Osteocyte (in vitro differentiated cells): ENCODE measurements at regions not wholly inside any gene's neighbourhood (a gene's known extent, or its start where the extent isn't known, plus 50 kb on each side); places are given as distances from the start of the nearest gene placed in this dataset.

ENCODE experiments used
- DNase-seq: peaks from one replicate; pipeline ENCODE4 v3.0.0; 2021; ENCODE audit warnings: mixed read lengths; ENCODE audit not compliant: unreplicated experiment; ENCODE audit errors: extremely low spot score
- H3K27ac Mint-ChIP-seq: one replicate; pipeline ENCODE4 v1.8.0; 2021; ENCODE audit warnings: mild to moderate bottlenecking, mixed read lengths; ENCODE audit not compliant: unreplicated experiment
- H3K27me3 Mint-ChIP-seq: one replicate; pipeline ENCODE4 v1.8.0; 2021; ENCODE audit warnings: mixed read lengths; ENCODE audit not compliant: unreplicated experiment
- H3K36me3 Mint-ChIP-seq: one replicate; pipeline ENCODE4 v1.8.0; 2021; ENCODE audit warnings: mixed read lengths; ENCODE audit not compliant: unreplicated experiment
- H3K4me1 Mint-ChIP-seq: one replicate; pipeline ENCODE4 v1.8.0; 2021; ENCODE audit warnings: mixed read lengths; ENCODE audit not compliant: unreplicated experiment
- H3K4me3 Mint-ChIP-seq: one replicate; pipeline ENCODE4 v1.8.0; 2021; ENCODE audit warnings: mild to moderate bottlenecking, moderate library complexity, mixed read lengths; ENCODE audit not compliant: unreplicated experiment
- H3K9me3 Mint-ChIP-seq: one replicate; pipeline ENCODE4 v1.8.0; 2021; ENCODE audit warnings: mixed read lengths; ENCODE audit not compliant: unreplicated experiment
- CTCF ChIP-seq: fragments of 200-600 bp; sonication (generic); IDR thresholded peaks from 2 replicates; pipeline ENCODE4 v1.5.0; 2021; ENCODE audit warnings: antibody characterized with exemption, mild to moderate bottlenecking, moderate library complexity

DNA sequence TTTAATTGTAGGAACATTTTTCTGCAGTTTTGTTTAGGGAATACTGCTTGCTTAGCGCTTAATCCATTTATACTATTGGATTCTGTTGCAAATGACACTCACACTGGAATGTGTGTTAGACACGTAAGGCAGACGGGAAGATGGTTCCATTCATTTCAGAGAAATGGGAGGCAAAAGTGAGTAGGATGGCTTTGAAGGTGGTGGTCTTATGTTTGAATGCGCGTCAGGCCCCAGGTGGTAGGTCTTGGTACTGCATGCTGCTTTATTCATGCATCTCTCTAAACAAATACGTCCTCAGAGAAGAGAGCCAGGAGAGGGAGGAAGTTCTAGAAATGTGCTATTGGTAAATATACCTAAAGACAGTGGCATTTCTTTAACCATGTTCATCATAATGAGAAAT lies 997.6 kb upstream of the RBFOX1 start:
- Mint-ChIP-seq H3K4me1 (no peaks in the 10 kb centered on the region), H3K4me3 (no peak overlapping the region), H3K36me3 (no peaks in the 10 kb centered on the region), H3K9me3 (peaks cover 49% of the 10 kb centered on the region), H3K27ac (no peak overlapping the region), H3K27me3 (no peaks in the 10 kb centered on the region)
- no peak for DNase-seq
- TF ChIP-seq CTCF, result peak; percentile 29

- no peak for TF ChIP-seq CTCF
- DNase-seq, result no peak
- Mint-ChIP-seq H3K4me1 (no peaks in the 10 kb centered on the region), H3K9me3 (peaks cover 44% of the 10 kb centered on the region), H3K4me3 (no peak overlapping the region), H3K27me3 (no peaks in the 10 kb centered on the region), H3K36me3 (no peaks in the 10 kb centered on the region), H3K27ac (no peak overlapping the region)
Observed at GRCh38 chr16:6331770-6332169, 1000.9 kb upstream of the RBFOX1 start.

- no peaks in the 10 kb centered on the region for H3K4me1 Mint-ChIP-seq
- no peak overlapping the region for H3K4me3 Mint-ChIP-seq
- no peaks in the 10 kb centered on the region for H3K36me3 Mint-ChIP-seq
- no peak for DNase-seq
- peaks cover 47% of the 10 kb centered on the region for H3K9me3 Mint-ChIP-seq
- no peak for TF ChIP-seq CTCF
- H3K27ac Mint-ChIP-seq, result no peak overlapping the region
- H3K27me3 Mint-ChIP-seq, result no peaks in the 10 kb centered on the region
Observed at GRCh38 chr16:6317934-6318333, 1014.7 kb upstream of the RBFOX1 start.

DNA sequence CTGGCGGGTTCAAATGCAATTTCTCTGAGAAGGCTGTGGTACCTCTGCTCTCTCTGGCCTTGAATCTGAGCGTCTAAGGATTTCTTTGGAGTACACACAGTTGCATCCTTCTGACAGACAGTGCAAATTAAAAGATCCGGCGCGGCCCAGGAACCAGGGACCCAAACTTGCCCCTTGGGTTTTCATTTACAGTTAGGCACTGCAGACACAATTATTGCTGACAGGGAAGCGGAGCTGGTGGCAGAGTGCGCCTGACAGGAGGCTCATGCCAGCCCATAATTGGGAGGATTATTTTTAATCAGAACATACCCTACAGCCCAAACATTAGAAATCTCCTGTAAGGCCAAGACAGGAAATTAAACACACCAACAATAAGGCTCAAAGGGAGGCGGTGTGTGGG lies 1023.4 kb upstream of the RBFOX1 start:
- Mint-ChIP-seq H3K27me3 (no peaks in the 10 kb centered on the region), H3K9me3 (peaks cover 36% of the 10 kb centered on the region), H3K36me3 (no peaks in the 10 kb centered on the region), H3K4me3 (no peak overlapping the region), H3K27ac (no peak overlapping the region), H3K4me1 (no peaks in the 10 kb centered on the region)
- DNase-seq, result no peak
- no peak for TF ChIP-seq CTCF

GRCh38 chr16:6308176-6308575 lies 1024.5 kb upstream of the RBFOX1 start:
- no peak for DNase-seq
- no peak for TF ChIP-seq CTCF
- Mint-ChIP-seq H3K27me3 (no peaks in the 10 kb centered on the region), H3K27ac (no peak overlapping the region), H3K36me3 (no peaks in the 10 kb centered on the region), H3K4me3 (no peak overlapping the region), H3K4me1 (no peaks in the 10 kb centered on the region), H3K9me3 (peaks cover 27% of the 10 kb centered on the region)
